Suppressor macrophage (primary cell): ENCODE measurements at regions not wholly inside any gene's neighbourhood (a gene's known extent, or its start where the extent isn't known, plus 50 kb on each side); places are given as distances from the start of the nearest gene placed in this dataset.
"Not testable (repeated sequence)": the region's sequence is repeated elsewhere in the genome, so short reads cannot be mapped to it uniquely, and the experiment has no call there.

ENCODE experiments used
- DNase-seq, 4 experiments: peaks; one replicate each; pipeline ENCODE4 v3.0.0-alpha.2; 2020 to 2022

DNA sequence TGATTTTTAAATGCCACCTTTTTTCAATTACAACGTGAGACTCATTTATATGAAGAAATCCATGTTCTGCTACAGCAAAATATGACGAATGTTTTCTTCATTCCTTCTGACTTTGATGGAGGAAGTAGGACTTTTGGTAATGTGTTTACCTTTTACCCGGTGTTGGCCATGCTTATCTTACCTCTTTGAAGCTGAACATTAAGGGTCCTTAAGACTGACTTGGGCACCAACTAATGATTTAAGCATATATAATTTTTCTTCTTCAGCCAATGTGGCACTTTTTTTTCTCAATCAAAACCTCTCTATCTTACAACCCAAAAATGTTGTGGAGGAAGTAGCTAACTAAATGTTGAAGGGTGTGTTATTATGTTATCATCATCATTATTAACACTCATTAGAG, 337.5 kb downstream of the EPHA7 start:
- no peak for DNase-seq

DNA sequence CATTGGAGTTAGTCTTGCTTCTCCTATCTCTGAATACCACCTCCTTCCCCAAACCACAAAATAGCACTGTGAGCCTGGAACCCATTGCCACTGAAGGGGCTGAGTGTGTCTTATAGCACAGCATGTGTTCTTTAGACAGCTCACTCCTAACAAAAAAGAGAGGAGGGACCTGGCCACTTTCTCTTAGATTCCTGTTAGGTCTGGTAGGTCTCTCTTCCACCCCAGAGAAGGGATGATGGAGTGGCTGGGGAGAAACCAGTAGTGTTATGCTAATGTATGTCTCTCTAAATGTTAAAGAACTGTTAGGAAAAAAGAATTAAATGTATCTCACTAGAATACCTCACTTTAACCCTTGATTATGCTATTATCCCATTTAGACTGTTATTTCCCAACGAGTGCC, 340.3 kb downstream of the EPHA7 start:
- DNase-seq, result no peak

DNA sequence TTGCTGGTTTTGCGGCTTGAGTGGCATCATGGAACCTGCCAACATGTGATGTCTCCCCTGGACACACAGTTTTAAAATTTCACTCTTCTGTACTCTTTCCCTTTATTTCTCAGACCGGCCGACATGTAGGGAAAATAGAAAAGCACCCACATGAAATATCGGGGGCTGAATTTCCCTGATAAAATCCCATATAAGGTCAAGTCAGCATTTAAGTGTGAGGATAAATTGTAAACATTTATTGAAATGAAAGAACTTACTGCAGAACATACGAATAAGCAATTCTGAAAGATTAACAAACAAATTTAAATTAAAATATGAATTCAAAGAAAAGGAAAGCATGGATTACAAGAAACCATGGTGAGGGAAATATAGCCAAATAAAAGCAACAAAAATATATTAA, 345.5 kb downstream of the EPHA7 start:
- DNase-seq, result no peak

DNA sequence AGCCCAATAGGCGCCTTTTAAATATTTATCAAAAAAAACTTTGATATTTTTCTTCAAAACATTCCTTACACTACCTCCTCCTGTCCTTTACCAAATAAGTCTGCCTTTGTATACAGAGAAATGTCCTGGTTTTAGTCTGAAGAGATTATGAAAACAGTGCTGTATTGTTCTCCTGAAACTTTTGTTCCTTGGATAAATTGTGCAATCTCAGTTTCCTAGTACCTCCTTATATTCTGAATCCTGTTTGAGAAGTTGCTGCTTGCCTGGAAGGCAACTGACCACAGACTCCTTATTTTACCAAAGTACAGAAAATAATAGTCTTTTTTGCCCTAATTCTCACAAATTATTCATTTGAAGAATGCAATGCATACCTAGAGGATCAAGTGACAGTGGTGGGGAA, 349.5 kb downstream of the EPHA7 start:
- no peak for DNase-seq

DNA sequence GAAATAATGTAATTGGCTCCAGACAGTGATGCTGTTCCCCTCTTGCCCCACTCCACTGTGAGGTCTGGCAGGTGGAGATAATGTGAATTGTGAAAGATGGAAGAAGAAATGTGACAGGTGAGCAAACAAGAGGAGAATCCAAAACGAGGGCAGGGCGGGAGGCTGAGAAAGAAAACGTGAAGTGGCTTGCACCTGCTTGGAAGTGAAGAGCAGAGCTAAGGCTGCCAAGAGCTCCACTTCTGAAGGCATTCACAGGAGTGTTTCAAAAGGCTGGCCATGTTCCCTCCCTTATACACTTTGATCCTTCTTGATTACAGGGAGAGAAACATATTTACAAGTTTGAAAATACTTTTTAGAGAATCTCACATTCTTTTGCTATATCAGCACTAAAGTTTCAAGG, 359.4 kb downstream of the EPHA7 start:
- DNase-seq, result no peak

DNA sequence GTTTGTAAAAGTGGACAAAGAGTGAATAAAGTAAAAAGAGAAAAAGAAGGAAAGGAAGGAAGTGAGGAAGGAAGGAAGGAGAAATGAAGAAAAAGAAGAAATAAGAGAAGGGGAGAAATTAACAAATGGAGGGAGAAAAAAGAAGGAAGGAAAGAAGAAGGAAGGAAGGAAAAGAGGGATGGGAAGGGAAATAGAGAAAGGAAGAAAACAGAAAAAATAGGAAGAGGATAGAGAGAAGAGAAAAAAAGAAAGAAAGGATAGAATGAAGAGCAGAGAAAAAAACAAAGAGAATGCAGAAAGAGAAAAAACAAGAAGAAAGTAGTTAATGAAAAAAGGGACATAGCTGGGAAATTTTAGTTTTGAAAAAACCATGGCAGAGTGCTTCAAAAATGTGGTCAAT, 361.8 kb downstream of the EPHA7 start:
- DNase-seq, result no peak

DNA sequence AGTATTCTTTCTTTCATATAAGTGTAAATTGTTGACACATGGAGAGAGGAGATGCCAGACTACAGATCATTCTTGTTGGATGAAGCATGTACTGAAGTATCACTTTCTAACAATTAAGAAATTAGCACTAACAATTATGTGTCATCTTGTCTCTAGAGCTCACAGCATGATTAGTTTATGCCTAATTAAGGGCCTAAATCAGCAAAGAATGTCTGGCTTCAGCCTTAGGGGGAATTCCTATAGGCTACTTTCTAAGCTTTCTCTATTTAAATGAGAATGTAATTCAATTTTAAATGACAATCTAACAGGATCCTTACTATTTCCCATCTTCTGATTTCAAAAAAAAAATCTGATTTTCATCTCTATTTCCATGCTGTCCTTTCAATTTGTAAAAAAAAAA, 371.0 kb downstream of the EPHA7 start:
- DNase-seq, result no peak

DNA sequence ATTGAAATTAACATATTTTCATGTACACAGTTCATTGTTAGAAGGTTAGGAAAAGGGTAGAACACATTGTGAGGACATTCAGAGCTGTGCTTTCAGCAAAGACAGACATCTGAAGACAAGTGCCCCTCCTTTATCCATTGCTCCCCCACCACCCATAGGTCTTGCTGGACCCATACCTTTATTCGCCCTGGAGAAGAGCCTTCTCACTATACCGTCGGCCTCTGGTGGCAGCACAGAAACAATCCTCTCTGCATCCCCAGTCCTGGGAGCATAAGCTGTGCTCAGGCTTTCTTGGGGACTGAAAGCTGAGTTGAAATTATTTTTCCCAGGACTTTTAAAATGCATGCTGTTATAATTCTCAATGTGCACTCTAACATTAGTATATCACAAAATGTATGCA, 372.3 kb downstream of the EPHA7 start:
- DNase-seq, result no peak

DNA sequence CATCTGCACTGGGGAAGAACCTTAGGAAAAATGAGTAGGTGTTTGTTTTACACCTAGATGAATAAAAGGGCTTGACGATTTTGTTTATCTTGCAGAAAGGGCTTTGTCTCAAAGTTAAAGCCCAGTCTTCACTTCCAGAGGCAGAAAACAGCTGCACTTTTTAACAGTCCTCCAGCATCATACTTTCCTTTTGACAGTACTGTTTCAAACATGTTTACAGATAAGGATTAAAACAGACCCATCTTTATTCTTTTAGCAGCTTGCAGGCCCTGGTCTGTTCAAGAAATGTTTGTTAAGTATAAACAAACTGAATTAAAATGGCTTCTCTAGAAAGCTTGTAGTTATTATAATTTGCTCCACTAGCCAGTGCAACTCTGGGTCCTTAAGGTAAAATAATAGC, 374.2 kb downstream of the EPHA7 start:
- DNase-seq, result no peak

DNA sequence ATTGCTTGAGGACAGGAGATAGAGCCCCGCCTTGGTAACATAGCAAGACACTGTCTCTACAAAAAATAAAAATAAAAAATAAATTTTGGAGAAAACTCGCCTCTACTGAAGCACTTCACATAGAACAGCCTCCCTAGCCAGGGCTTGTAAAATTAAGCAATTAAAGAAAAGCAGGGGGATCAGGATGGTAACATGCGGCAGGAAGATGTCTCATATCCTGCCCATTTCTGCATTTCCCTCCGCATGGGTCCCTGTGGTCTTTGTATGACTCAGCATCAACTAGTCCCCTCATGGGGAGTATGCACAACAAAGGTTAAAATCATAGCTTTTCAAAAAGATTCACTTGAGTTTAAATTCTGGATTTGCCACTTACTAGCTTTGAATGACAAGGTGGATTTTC, 379.0 kb downstream of the EPHA7 start:
- peak in 3 of 4 experiments; percentile 15 to 31 (median 31) for DNase-seq

DNA sequence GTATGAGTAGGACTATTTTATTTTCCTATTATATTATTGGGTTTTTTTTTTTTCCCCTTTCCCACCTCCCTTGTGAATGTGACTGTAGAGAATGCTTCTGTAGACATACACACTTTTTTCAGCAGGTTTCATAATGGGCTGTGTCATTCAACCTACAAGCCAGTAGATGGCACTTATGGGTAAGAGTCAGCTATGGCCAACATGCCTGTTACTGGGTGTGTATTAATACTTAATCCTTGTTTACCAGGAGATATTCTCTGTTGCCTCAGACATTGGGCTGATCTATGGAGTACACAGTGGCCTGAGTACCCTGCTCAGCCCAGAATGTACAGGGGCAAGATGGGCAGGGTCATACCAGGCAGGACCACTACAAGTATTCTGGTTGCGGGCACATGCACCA, 382.5 kb downstream of the EPHA7 start:
- DNase-seq, result peak in 3 of 4 experiments; percentile 4 to 10 (median 7)

DNA sequence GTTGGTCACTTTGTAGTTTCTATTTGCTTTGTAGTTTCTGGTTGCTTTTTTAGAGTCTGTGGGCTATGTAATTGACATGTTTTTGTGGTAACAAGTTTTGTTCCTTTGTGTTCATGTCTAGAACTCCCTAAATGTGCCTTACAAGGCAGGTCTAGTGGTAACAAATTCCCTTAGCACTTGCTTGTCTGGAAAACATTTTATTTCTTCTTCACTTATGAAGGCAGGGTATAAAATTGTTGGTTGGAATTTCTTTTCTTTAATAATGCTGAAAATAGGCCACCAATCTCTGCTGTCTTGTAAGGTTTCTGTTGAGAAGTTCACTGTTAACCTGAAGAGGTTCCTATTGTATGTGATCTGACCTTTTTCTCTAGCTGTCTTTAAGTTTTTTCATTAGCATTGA, 383.6 kb downstream of the EPHA7 start:
- DNase-seq, result no peak

DNA sequence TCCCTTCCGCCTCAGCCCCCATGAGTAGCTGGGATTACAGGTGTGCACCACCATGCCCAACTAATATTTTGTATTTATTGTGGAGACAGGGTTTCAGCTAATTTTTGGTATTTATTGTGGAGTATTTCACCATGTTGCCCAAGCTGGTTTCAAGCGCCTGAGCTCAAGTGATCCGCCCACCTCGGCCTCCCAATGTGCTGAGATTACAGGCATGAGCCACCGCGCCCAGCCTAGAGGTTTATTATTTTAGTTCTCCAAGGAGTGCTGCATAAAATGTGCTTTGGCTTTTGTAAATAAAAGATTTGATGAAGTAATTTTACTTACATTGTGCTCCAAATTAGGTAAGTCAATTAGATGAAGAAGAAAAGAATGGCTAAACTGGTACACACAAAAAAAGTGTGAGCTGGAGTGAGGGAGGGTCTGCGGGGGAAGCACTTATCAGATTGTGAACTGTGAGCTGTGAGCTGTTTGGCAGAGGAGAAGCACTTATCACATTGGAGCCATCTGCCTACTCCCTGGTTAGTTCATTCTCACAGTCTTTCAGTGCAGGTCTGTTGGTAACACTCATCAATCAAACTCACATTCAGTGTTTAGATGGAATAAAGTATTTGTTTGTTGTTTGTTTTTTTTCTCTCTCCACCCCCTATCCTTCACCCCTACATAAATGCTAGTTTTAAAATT, 398.0 kb downstream of the EPHA7 start:
- no peak for DNase-seq

DNA sequence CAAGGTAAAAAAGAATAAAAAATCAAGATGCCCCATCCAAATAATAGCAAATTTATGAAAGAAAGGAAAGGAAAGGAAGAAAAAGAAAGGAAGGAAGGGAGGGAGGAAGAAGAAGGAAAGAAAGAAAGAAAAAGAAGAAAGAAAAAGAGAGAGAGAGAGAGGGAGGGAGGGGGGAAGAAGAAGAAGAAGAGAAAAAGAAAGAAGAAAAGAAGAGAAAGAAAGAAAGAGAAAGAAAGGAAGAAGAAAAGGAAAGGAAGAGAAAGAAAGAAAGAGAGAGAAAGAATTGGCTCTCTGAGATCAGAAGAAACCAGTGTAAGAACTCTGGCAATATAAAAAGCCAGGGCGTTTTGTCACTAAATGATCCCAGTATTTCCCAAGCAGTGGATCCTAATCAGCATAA, 401.7 kb downstream of the EPHA7 start:
- DNase-seq, result no peak

DNA sequence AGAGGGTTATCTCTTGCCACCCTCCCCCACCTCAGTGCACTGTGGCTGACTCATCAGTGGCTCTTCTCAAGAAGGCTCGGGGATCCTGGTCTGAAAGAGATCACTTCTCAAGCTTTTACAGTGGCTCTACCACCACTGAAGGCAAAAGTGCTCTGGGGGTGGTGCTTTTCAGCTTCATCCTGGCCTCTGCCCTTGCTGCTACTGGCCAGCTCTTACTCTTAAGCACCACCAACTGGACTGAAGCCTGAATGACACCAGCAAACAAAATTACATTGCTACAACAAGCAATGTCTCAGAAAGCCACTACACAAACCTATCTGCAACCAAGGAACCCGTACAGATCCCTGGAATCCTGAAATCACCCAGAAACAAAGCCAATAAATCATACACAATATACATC, 402.1 kb downstream of the EPHA7 start:
- DNase-seq, result no peak

DNA sequence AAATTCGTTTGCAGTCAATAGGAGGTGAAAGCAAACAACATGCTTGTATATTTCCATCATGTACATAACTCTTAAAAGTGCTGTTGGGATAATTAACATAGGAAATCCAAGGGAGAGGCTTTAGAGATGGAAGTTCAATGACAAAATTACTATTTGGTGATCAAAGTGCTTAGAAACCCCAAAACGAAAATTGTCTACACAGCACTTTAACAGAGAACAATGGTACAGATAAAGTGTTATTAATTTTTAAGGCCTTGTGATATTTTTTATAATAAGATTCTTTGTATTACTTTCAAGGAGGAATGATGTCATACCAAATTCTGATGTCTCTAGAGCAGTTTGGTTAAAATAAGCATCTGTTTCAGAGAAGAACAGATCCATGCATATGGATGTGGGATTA, 406.3 kb downstream of the EPHA7 start:
- no peak for DNase-seq

DNA sequence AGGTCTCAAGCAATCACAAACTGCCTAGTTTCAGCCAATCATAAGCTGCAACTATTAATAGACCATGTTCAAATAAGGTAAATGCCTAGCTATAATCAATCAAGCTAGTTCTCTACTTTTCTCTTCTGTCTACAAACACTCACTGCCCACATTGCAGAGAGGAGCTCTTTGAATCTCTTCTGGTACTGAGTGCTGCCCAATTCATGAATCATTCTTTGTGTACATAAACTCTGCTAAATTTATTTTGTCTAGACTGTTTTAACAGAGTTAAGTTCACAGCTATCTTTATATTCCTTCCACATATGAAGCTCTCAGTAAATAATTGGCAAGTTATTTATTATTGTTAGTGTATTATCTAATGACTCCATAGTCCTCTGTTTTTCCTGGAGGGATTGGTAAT, 411.0 kb downstream of the EPHA7 start:
- DNase-seq, result no peak

DNA sequence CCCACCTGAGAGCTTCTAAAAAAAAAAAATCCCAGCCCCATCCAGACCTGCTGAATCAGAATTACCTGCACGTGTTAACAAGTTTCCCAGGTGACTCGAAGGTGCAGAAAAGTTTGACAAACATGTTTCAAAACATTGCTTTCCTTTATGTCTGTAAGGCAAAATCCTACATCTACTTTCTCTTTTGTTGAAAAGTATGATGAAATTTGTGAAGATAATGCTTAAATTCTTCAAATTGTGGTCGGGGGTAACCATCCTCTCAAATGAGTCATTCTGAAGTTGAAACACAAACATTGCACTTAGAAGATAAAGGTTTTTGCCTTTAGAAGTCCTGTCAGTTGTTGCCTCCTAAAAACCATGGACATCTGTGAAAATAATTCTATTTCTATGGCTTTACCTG, 429.7 kb downstream of the EPHA7 start:
- DNase-seq, result no peak

DNA sequence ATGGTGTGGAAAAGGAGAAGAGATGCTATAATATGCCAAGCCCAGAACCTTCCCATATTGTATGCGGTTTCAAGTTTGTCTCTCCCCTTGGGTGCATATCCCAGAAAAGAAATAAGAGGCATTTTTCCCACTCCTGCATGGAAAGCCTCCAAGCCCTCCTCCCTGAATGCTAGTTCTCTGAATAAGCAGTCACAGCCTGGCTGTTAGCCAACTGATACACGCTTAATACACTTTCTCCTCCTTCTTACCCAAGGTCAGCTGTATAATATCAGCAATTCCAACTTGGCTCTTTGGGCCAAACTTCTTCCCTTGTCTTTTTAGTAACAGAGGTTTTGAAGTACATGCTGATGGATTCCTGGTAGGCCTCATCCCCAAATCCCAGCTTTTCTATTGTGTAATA, 440.1 kb downstream of the EPHA7 start:
- no peak for DNase-seq

DNA sequence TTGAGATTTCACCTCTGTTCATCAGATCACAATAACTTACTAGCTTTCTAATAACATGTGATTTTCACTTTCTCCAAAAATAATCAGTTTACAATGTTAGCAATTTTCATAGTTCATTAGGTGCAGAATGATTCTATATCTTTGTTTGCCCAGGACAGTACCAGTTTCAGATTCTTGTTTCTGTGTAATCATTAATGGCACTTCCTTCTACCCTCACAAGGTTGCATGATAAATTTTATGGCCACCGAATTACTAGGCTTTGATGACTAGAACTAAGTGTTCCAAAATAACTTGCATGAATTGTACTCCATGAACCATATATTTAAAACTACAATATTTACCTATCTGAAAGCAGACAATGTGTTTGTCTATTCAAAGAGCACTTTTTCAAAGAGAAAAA, 442.3 kb downstream of the EPHA7 start:
- no peak for DNase-seq

DNA sequence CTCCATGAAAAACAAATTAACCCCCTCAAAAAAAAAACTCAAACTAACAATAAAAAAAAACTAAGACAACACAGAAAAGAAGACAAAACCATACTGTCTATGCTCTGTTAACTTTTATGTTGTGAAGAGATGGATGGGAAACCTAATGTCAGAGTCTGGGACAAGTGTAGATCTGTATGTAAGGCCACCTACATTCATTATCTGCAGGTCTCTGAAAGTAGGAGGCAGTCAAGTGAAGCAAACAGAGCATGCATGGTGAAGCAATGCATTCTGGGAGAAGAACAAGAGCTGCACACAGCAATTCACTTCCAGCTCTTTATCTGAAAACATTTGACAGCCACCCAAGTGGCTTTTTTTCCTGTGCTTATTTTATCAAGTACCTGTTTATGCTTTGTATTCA, 452.0 kb downstream of the EPHA7 start:
- no peak for DNase-seq

DNA sequence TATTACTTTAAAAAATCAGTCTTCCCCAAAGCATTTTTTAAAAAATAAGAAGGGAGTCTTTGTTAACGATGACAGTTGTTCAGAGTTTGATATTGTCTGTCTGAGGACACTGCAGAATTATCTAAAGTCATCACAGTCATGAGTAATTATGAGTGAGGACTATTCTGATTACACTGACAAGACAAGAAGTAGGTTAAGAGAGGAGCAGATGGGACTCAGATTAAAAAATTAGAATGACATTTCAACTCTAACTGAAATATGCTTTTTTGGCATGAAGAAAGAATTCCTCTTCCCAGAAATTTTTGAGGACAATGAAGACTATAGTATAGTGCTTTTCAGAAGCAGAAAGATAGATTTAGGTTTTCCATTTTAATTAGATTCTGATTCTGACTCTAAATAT, 456.5 kb downstream of the EPHA7 start:
- no peak for DNase-seq

DNA sequence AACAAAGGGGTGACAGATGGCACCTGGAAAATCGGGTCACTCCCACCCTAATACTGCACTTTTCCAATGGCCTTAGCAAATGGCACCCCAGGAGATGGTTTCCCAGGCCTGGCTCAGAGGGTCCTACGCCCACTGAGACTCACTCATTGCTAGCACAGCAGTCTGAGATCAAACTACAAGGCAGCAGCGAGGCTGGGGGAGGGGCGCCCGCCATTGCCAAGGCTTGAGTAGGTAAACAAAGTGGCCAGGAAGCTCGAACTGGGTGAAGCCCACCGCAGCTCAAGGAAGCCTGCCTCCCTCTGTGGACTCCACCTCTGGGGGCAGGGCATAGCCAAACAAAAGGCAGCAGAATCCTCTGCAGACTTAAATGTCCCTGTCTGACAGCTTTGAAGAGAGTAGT, 467.2 kb downstream of the EPHA7 start:
- DNase-seq, result not testable (repeated sequence)

DNA sequence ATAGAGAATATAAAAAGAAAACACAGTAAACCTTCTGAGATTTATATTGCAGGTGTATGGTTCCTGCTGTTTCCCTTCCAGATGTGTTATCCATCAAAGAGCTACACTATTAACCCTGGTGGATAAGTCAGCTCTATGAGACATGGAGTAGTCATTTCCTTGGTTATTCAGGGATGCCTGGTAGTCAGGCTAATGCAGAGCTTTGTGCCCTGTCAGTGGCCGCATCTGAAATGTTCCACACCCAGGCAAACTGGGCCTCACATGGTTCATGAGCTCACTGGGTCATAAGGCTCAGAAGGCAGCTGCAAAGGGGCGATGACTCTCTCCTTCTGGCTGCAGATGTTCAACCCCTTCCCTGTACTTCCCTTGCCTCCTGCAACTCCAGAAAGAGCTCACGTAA, 473.6 kb downstream of the EPHA7 start:
- DNase-seq, result no peak

DNA sequence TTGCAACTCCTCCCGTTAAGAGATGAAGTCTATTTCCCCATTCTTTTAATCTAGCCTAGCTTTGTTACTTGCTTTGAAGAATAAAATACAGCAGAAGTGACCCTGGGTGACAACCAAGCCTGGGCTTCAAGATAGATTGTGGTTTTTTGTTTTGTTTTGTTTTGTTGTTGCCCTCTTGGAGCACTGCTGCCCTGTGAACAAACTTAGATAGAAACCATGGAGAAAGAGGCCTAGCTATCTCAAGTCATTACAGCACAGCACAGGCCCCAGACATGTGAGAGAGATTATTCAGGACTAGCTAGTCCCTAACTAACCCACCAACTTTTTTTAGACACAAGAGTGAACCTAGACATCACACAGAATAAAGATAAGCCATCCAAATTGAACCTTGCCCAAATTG, 475.2 kb downstream of the EPHA7 start:
- DNase-seq, result no peak

DNA sequence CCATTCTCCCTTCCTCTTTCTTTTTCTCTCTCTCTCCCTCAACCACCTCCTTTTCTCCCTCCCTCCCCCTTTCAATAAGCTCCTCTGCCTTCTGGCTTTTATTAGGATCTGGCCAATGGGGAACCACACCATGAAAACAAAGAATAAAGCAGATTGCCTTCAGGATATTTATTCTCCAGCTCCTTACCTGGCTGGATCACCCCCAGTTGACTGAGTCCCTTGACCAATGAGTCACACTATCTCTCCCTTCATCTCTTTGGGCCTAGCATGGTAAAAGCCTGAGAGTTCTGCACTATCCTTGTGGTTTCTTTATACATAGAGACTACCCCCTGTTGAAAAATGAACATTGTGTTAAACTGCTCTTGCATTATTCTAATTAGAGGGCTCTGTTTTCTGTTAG, 476.8 kb downstream of the EPHA7 start:
- DNase-seq, result no peak
